ENCODE measurements at regions not wholly inside any gene's neighbourhood (a gene's known extent, or its start where the extent isn't known, plus 50 kb on each side); places are given as distances from the start of the nearest gene placed in this dataset.
A peak's percentile ranks its signal among the peaks of the same experiment; 100 is the strongest.

GRCh38 chr1:168455764-168456163 lies 88.0 kb downstream of the XCL2 start:
- Histone ChIP-seq H3K9me3 (ENCODE audit: control insufficient read depth, low read length) (peaks cover 11% of the 10 kb centered on the region), H3K4me3 (ENCODE audit: low read length) (no peak overlapping the region), H3K4me1 (ENCODE audit: control insufficient read depth, insufficient read depth, low read length) (peaks cover 9% of the 10 kb centered on the region), H3K27me3 (replicated peaks; ENCODE audit: control insufficient read depth, insufficient read depth, low read length) (no peaks in the 10 kb centered on the region), H3K36me3 (ENCODE audit: control insufficient read depth, insufficient read depth, low read length, severe bottlenecking) (no peaks in the 10 kb centered on the region), H3K9ac (ENCODE audit: low read length) (no peak overlapping the region)
- DNase-seq (ENCODE audit: low read depth) = no peak

- no peaks in the 10 kb centered on the region for H3K27me3 ChIP-seq (replicated peaks; ENCODE audit: control insufficient read depth, insufficient read depth, low read length)
- H3K4me1 ChIP-seq (ENCODE audit: control insufficient read depth, insufficient read depth, low read length) = peaks cover 9% of the 10 kb centered on the region
- H3K36me3 ChIP-seq (ENCODE audit: control insufficient read depth, insufficient read depth, low read length, severe bottlenecking) = no peaks in the 10 kb centered on the region
- DNase-seq (ENCODE audit: low read depth) = peak; percentile 58
- H3K4me3 ChIP-seq (ENCODE audit: low read length) = no peak overlapping the region
- H3K9ac ChIP-seq (ENCODE audit: low read length) = no peak overlapping the region
- peaks cover 11% of the 10 kb centered on the region for H3K9me3 ChIP-seq (ENCODE audit: control insufficient read depth, low read length)
Measured at GRCh38 chr1:168454211-168454815, 89.5 kb downstream of the XCL2 start.

DNA sequence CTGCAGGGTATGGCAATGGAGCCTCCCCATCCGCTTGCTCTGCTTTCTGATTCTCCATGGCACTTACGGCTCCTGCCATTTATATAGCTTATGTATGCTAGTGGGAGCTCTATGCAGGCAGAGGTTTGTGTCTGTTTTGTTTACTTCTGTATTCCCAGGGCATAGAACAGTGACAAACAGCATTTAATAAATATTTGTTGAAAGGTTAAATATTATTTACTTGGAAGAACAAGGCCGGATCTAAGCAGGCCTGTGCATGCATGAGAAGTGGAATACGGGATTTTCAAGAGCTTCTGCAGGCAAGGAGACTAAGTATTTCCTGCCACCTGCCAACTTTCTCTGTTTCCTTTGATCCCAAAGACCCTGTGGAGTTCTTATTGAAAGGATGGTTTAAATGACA lies 90.7 kb downstream of the XCL2 start:
- Histone ChIP-seq H3K4me1 (ENCODE audit: control insufficient read depth, insufficient read depth, low read length) (peaks cover 9% of the 10 kb centered on the region), H3K4me3 (ENCODE audit: low read length) (no peak overlapping the region), H3K9ac (ENCODE audit: low read length) (no peak overlapping the region), H3K27me3 (replicated peaks; ENCODE audit: control insufficient read depth, insufficient read depth, low read length) (no peaks in the 10 kb centered on the region), H3K36me3 (ENCODE audit: control insufficient read depth, insufficient read depth, low read length, severe bottlenecking) (no peaks in the 10 kb centered on the region), H3K9me3 (ENCODE audit: control insufficient read depth, low read length) (peaks cover 11% of the 10 kb centered on the region)
- no peak for DNase-seq (ENCODE audit: low read depth)

- Histone ChIP-seq H3K4me3 (ENCODE audit: low read length) (no peak overlapping the region), H3K4me1 (ENCODE audit: control insufficient read depth, insufficient read depth, low read length) (peaks cover 9% of the 10 kb centered on the region), H3K36me3 (ENCODE audit: control insufficient read depth, insufficient read depth, low read length, severe bottlenecking) (no peaks in the 10 kb centered on the region), H3K27me3 (replicated peaks; ENCODE audit: control insufficient read depth, insufficient read depth, low read length) (no peaks in the 10 kb centered on the region), H3K9ac (ENCODE audit: low read length) (no peak overlapping the region), H3K9me3 (ENCODE audit: control insufficient read depth, low read length) (peaks cover 11% of the 10 kb centered on the region)
- DNase-seq (ENCODE audit: low read depth) = no peak
Measured at GRCh38 chr1:168452329-168452728, 91.5 kb downstream of the XCL2 start.

GRCh38 chr1:168447871-168448270 lies 95.9 kb downstream of the XCL2 start:
- Histone ChIP-seq H3K27me3 (replicated peaks; ENCODE audit: control insufficient read depth, insufficient read depth, low read length) (no peaks in the 10 kb centered on the region), H3K4me1 (ENCODE audit: control insufficient read depth, insufficient read depth, low read length) (no peaks in the 10 kb centered on the region), H3K4me3 (ENCODE audit: low read length) (no peak overlapping the region), H3K36me3 (ENCODE audit: control insufficient read depth, insufficient read depth, low read length, severe bottlenecking) (no peaks in the 10 kb centered on the region), H3K9me3 (ENCODE audit: control insufficient read depth, low read length) (peaks cover 9% of the 10 kb centered on the region), H3K9ac (ENCODE audit: low read length) (no peak overlapping the region)
- no peak for DNase-seq (ENCODE audit: low read depth)

GRCh38 chr1:168446081-168446480 lies 97.7 kb downstream of the XCL2 start:
- Histone ChIP-seq H3K4me1 (ENCODE audit: control insufficient read depth, insufficient read depth, low read length) (no peaks in the 10 kb centered on the region), H3K4me3 (ENCODE audit: low read length) (no peak overlapping the region), H3K27me3 (replicated peaks; ENCODE audit: control insufficient read depth, insufficient read depth, low read length) (no peaks in the 10 kb centered on the region), H3K9me3 (ENCODE audit: control insufficient read depth, low read length) (no peaks in the 10 kb centered on the region), H3K9ac (ENCODE audit: low read length) (no peak overlapping the region), H3K36me3 (ENCODE audit: control insufficient read depth, insufficient read depth, low read length, severe bottlenecking) (no peaks in the 10 kb centered on the region)
- no peak for DNase-seq (ENCODE audit: low read depth)

GRCh38 chr1:168443899-168444298 lies 99.9 kb downstream of the XCL2 start:
- no peak for DNase-seq (ENCODE audit: low read depth)
- Histone ChIP-seq H3K4me1 (ENCODE audit: control insufficient read depth, insufficient read depth, low read length) (peaks cover 13% of the 10 kb centered on the region), H3K27me3 (replicated peaks; ENCODE audit: control insufficient read depth, insufficient read depth, low read length) (no peaks in the 10 kb centered on the region), H3K9me3 (ENCODE audit: control insufficient read depth, low read length) (no peaks in the 10 kb centered on the region), H3K36me3 (ENCODE audit: control insufficient read depth, insufficient read depth, low read length, severe bottlenecking) (no peaks in the 10 kb centered on the region), H3K9ac (ENCODE audit: low read length) (no peak overlapping the region), H3K4me3 (ENCODE audit: low read length) (no peak overlapping the region)

GRCh38 chr1:168443356-168443755 lies 100.4 kb downstream of the XCL2 start:
- Histone ChIP-seq H3K9me3 (ENCODE audit: control insufficient read depth, low read length) (no peaks in the 10 kb centered on the region), H3K4me3 (ENCODE audit: low read length) (no peak overlapping the region), H3K9ac (ENCODE audit: low read length) (no peak overlapping the region), H3K4me1 (ENCODE audit: control insufficient read depth, insufficient read depth, low read length) (peaks cover 14% of the 10 kb centered on the region), H3K27me3 (replicated peaks; ENCODE audit: control insufficient read depth, insufficient read depth, low read length) (no peaks in the 10 kb centered on the region), H3K36me3 (ENCODE audit: control insufficient read depth, insufficient read depth, low read length, severe bottlenecking) (no peaks in the 10 kb centered on the region)
- DNase-seq (ENCODE audit: low read depth) = no peak

- no peak overlapping the region for H3K9ac ChIP-seq (ENCODE audit: low read length)
- H3K4me3 ChIP-seq (ENCODE audit: low read length) = no peak overlapping the region
- H3K9me3 ChIP-seq (ENCODE audit: control insufficient read depth, low read length) = no peaks in the 10 kb centered on the region
- peaks cover 14% of the 10 kb centered on the region for H3K4me1 ChIP-seq (ENCODE audit: control insufficient read depth, insufficient read depth, low read length)
- DNase-seq (ENCODE audit: low read depth) = no peak
- H3K36me3 ChIP-seq (ENCODE audit: control insufficient read depth, insufficient read depth, low read length, severe bottlenecking) = no peaks in the 10 kb centered on the region
- no peaks in the 10 kb centered on the region for H3K27me3 ChIP-seq (replicated peaks; ENCODE audit: control insufficient read depth, insufficient read depth, low read length)
Measured at GRCh38 chr1:168442931-168443330, 100.9 kb downstream of the XCL2 start.

DNA sequence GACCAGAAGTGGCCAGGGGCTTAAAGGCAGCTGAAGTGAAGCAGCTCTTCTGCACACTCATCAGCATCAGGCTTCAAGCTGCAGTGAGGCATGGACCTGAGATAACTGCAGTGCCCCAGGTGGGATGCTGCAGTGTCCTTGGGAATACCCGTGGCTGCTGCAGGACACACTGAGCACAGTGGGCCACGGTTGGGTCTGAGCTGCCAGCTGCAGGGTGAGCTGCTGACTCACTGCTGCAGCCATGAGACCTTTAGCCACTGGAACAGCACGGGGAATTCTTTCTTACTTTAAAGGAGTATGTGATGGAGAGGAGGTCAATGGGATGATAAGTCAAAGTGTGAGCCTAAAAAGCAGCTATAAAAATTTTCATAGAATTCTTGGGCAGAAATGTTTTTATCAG lies 102.1 kb downstream of the XCL2 start:
- H3K9ac ChIP-seq (ENCODE audit: low read length) = no peak overlapping the region
- no peaks in the 10 kb centered on the region for H3K9me3 ChIP-seq (ENCODE audit: control insufficient read depth, low read length)
- no peaks in the 10 kb centered on the region for H3K36me3 ChIP-seq (ENCODE audit: control insufficient read depth, insufficient read depth, low read length, severe bottlenecking)
- no peaks in the 10 kb centered on the region for H3K27me3 ChIP-seq (replicated peaks; ENCODE audit: control insufficient read depth, insufficient read depth, low read length)
- DNase-seq (ENCODE audit: low read depth) = peak; percentile 13
- H3K4me3 ChIP-seq (ENCODE audit: low read length) = no peak overlapping the region
- peaks cover 14% of the 10 kb centered on the region for H3K4me1 ChIP-seq (ENCODE audit: control insufficient read depth, insufficient read depth, low read length)

DNA sequence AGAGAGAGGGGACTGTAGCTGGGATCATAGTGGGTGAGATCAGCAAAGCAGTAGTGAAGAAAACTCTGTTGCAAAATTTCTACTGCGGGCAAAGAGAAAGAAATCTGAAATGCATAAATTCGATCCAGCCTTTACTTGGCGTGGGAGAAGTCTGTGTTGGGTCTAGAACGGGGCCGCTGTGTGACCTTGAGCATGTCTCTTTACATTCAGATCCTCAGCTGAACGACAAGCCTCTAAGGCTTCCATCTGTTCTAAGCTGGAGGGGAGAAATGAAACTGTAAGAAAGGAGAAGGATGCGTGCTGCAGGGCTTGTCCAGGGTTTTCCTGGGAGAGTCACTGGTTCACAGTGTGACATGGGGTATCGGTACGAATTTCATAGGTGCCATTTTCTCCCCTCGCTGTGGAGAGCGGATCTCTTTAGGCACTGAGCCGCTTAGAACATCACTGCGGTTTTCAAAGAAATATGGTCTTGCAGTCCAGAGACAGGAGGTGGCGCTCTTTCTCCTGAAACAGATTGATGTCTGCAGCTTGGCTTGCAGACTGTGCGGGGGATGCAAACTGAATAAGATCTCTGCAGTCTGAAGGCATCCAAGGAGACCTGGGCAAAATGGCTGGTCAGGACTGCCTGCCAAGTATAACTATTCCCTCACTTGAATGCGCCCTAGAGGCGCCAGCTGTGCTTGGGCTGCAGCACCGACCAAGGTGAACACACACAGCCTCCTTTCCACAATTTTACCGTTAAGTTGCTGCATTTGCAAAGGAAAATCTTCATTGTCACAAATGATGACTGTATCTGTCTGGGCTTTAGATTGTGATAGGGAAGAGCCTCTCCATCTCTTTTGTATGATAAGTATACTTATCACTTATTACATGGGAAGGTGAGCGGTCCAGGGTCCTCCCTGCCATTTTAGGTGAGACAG lies 104.1 kb downstream of the XCL2 start:
- Histone ChIP-seq H3K36me3 (ENCODE audit: control insufficient read depth, insufficient read depth, low read length, severe bottlenecking) (no peaks in the 10 kb centered on the region), H3K4me3 (ENCODE audit: low read length) (peak overlapping the region; percentile 80), H3K9ac (ENCODE audit: low read length) (peak overlapping the region; percentile 78), H3K9me3 (ENCODE audit: control insufficient read depth, low read length) (no peaks in the 10 kb centered on the region), H3K4me1 (ENCODE audit: control insufficient read depth, insufficient read depth, low read length) (peaks cover 14% of the 10 kb centered on the region), H3K27me3 (replicated peaks; ENCODE audit: control insufficient read depth, insufficient read depth, low read length) (peaks cover 6% of the 10 kb centered on the region)
- peak; percentile 97 for DNase-seq (ENCODE audit: low read depth)
